Colonic mucosa (tissue), 4 donors: ENCODE measurements at regions not wholly inside any gene's neighbourhood (a gene's known extent, or its start where the extent isn't known, plus 50 kb on each side); places are given as distances from the start of the nearest gene placed in this dataset.

Source experiments
- DNase-seq: peaks from one replicate; pipeline ENCODE4 v3.0.0-alpha.2; 2020
- H3K27ac ChIP-seq: fragments of 200-600 bp; one replicate; pipeline ENCODE4 v1.8.0; 2021
- H3K27me3 ChIP-seq: fragments of 200-600 bp; one replicate; pipeline ENCODE4 v1.8.0; 2021
- H3K36me3 ChIP-seq: fragments of 200-600 bp; one replicate; pipeline ENCODE4 v1.8.0; 2021
- H3K4me1 ChIP-seq: fragments of 200-600 bp; one replicate; pipeline ENCODE4 v1.8.0; 2021; ENCODE audit warnings: mild to moderate bottlenecking
- H3K4me3 ChIP-seq: fragments of 200-600 bp; one replicate; pipeline ENCODE4 v1.8.0; 2021
- H3K9ac ChIP-seq, 2 donors: one replicate each; pipeline ENCODE4 v1.7.0; 2013; ENCODE audit warnings: control low read depth in 2 of 2, low read depth in 2 of 2, low read length in 2 of 2
- H3K9me3 ChIP-seq: fragments of 200-600 bp; one replicate; pipeline ENCODE4 v1.8.0; 2021
- CTCF ChIP-seq: fragments of 200-600 bp; IDR thresholded peaks from one replicate; pipeline ENCODE4 v1.8.0; 2022; ENCODE audit warnings: antibody characterized with exemption, mild to moderate bottlenecking
- intact Hi-C: fragments of 100-400 bp; cut with DNase I; formaldehyde crosslinking; loops from one replicate; pipeline ENCODE4 v1.14.1; 2022
- donor health status: healthy.
- donor health status: DM: no; HTN: no; CAD: no.
- donor health status: DM: no; HTN: no; CAD: no.

DNA sequence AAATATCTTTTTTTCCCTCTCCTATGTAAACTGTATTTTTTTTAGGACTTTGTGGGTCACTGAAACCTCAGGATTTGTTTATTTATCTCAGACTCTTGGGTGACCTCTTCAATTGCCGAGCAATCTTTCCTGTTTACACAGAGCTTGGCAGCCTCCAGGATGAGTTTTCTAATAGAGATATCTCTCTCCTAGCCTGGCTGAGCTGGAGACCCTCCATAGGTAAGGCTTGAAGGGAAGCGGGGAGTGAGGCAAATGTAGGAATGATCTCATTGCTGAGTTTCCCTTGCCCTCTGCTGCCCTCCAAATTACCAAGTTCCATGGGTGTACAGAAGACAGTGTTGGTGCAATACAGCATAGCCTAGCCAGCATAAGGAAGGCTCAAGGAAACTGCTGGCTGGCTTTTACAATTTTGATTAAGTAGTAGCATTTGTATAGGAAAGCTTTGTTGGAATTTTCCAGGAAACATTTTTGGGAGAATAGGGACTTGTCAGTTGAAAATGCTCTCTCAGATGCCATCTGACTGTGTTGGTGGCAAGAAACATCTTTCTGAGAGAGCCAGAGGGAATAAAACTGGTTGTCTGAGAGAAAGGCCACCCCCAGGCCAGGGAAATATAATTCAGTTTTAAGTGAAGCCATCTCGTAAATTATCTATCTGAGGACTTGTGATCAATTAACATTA, 116.0 kb downstream of the NMUR2 start:
- no peak overlapping the region for H3K27ac ChIP-seq
- no peaks in the 10 kb centered on the region for H3K4me1 ChIP-seq
- H3K4me3 ChIP-seq, result no peak overlapping the region
- intact Hi-C loops, result no loop called here
- no peaks in the 10 kb centered on the region for H3K27me3 ChIP-seq
- TF ChIP-seq CTCF, result no peak
- no peak overlapping the region for H3K9ac ChIP-seq
- DNase-seq, result no peak
- no peaks in the 10 kb centered on the region for H3K36me3 ChIP-seq
- no peaks in the 10 kb centered on the region for H3K9me3 ChIP-seq

DNA sequence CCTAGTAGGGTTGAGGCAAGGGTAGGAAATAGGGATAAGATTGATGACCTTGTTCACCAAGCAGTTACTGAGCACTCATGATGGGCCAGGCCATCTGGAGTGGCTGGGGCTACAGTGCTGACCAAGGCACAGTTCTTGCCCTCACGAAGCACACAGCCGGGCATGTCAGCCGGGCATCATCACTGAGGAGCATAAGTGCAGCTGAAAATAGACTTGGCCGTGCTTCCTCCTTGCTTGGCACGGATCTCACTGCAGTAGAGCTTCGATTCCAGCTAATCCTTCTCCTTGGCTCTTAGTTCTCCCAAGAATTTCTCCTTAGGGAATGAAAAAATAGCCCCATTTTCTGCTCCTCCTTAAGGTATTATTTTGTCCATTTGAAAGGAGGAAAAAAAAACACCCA, 116.6 kb downstream of the NMUR2 start:
- Histone ChIP-seq H3K27ac (no peak overlapping the region), H3K36me3 (no peaks in the 10 kb centered on the region), H3K9me3 (no peaks in the 10 kb centered on the region), H3K4me3 (no peak overlapping the region), H3K27me3 (no peaks in the 10 kb centered on the region), H3K9ac (no peak overlapping the region), H3K4me1 (no peaks in the 10 kb centered on the region)
- no peak for TF ChIP-seq CTCF
- intact Hi-C loops, result no loop called here
- DNase-seq, result no peak

- no peak for TF ChIP-seq CTCF
- Histone ChIP-seq H3K9ac (no peak overlapping the region), H3K36me3 (no peaks in the 10 kb centered on the region), H3K4me3 (no peak overlapping the region), H3K9me3 (no peaks in the 10 kb centered on the region), H3K27me3 (no peaks in the 10 kb centered on the region), H3K27ac (no peak overlapping the region), H3K4me1 (no peaks in the 10 kb centered on the region)
- intact Hi-C loops, result no loop called here
- DNase-seq, result no peak
Observed at GRCh38 chr5:152285764-152286163, 119.3 kb downstream of the NMUR2 start.

- H3K36me3 ChIP-seq, result no peaks in the 10 kb centered on the region
- no peak overlapping the region for H3K27ac ChIP-seq
- no peaks in the 10 kb centered on the region for H3K4me1 ChIP-seq
- no peak overlapping the region for H3K9ac ChIP-seq
- intact Hi-C loops, result no loop called here
- no peak for DNase-seq
- H3K9me3 ChIP-seq, result no peaks in the 10 kb centered on the region
- H3K4me3 ChIP-seq, result no peak overlapping the region
- TF ChIP-seq CTCF, result no peak
- no peaks in the 10 kb centered on the region for H3K27me3 ChIP-seq
Observed at GRCh38 chr5:152282331-152282730, 122.7 kb downstream of the NMUR2 start.

DNA sequence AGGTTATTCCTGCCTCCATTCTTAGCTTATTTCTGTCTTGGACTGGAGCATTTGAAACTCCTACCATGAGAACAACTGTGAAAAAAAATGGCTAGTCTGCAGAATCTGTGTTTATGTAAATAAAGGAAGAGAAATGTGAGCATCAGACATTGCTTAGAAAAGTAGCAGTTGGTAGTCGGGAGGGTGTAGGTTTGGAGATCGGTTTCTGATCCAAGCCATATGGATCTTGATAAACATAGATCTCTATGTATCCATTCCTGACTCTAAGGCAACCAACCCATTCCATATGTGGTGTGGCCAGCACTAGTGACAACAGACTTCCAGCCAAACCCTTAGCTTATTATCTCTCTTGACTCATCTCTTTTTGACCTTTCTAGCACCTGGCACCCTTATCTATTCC, 127.1 kb downstream of the NMUR2 start:
- intact Hi-C loops, result no loop called here
- H3K4me1 ChIP-seq, result no peaks in the 10 kb centered on the region
- no peaks in the 10 kb centered on the region for H3K27me3 ChIP-seq
- no peak overlapping the region for H3K27ac ChIP-seq
- no peak for TF ChIP-seq CTCF
- H3K4me3 ChIP-seq, result no peak overlapping the region
- no peaks in the 10 kb centered on the region for H3K9me3 ChIP-seq
- H3K9ac ChIP-seq, result no peak overlapping the region
- no peaks in the 10 kb centered on the region for H3K36me3 ChIP-seq
- DNase-seq, result no peak
